Type B pancreatic cell (in vitro differentiated cells): ENCODE measurements at regions not wholly inside any gene's neighbourhood (a gene's known extent, or its start where the extent isn't known, plus 50 kb on each side); places are given as distances from the start of the nearest gene placed in this dataset.

ENCODE experiments used
- DNase-seq: peaks from one replicate; pipeline ENCODE4 v3.0.0; 2021; ENCODE audit warnings: mixed read lengths; ENCODE audit not compliant: unreplicated experiment; ENCODE audit errors: extremely low spot score
- H3K27ac Mint-ChIP-seq: 2 replicates; pipeline ENCODE4 v1.8.0; 2021; ENCODE audit warnings: mild to moderate bottlenecking, mixed read lengths
- H3K27me3 Mint-ChIP-seq: 2 replicates; pipeline ENCODE4 v1.8.0; 2021; ENCODE audit warnings: mixed read lengths
- H3K36me3 Mint-ChIP-seq: 2 replicates; pipeline ENCODE4 v1.8.0; 2021; ENCODE audit warnings: mixed read lengths
- H3K4me1 Mint-ChIP-seq: one replicate; pipeline ENCODE4 v1.8.0; 2021; ENCODE audit warnings: mixed read lengths; ENCODE audit not compliant: unreplicated experiment
- H3K4me3 Mint-ChIP-seq: 2 replicates; pipeline ENCODE4 v1.8.0; 2021; ENCODE audit warnings: mild to moderate bottlenecking, mixed read lengths
- H3K9me3 Mint-ChIP-seq: 2 replicates; pipeline ENCODE4 v1.8.0; 2021; ENCODE audit warnings: mixed read lengths
- TF ChIP-seq, protein P1 (sequence below): fragments of 200-600 bp; sonication (generic); conservative IDR thresholded peaks from 2 replicates; pipeline ENCODE4 v1.5.0; 2021; ENCODE audit warnings: antibody characterized with exemption, mild to moderate bottlenecking

- no peaks in the 10 kb centered on the region for H3K4me1 Mint-ChIP-seq
- H3K36me3 Mint-ChIP-seq = no peaks in the 10 kb centered on the region
Measured at GRCh38 chr5:119991625-119992024, 362.3 kb downstream of the FAM170A start.

GRCh38 chr5:119996128-119996527, 366.8 kb downstream of the FAM170A start:
- Mint-ChIP-seq H3K4me1 (no peaks in the 10 kb centered on the region), H3K36me3 (no peaks in the 10 kb centered on the region), H3K27ac (no peak overlapping the region), H3K27me3 (no peaks in the 10 kb centered on the region), H3K9me3 (no peaks in the 10 kb centered on the region), H3K4me3 (no peak overlapping the region)
- no peak for DNase-seq
- TF ChIP-seq, protein P1, sequence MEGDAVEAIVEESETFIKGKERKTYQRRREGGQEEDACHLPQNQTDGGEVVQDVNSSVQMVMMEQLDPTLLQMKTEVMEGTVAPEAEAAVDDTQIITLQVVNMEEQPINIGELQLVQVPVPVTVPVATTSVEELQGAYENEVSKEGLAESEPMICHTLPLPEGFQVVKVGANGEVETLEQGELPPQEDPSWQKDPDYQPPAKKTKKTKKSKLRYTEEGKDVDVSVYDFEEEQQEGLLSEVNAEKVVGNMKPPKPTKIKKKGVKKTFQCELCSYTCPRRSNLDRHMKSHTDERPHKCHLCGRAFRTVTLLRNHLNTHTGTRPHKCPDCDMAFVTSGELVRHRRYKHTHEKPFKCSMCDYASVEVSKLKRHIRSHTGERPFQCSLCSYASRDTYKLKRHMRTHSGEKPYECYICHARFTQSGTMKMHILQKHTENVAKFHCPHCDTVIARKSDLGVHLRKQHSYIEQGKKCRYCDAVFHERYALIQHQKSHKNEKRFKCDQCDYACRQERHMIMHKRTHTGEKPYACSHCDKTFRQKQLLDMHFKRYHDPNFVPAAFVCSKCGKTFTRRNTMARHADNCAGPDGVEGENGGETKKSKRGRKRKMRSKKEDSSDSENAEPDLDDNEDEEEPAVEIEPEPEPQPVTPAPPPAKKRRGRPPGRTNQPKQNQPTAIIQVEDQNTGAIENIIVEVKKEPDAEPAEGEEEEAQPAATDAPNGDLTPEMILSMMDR = no peak

More at GRCh38 chr5:119991625-119992024, 362.3 kb downstream of the FAM170A start:
- TF ChIP-seq, protein P1 = no peak
- Mint-ChIP-seq H3K27ac (no peak overlapping the region), H3K27me3 (no peaks in the 10 kb centered on the region), H3K9me3 (peaks cover 12% of the 10 kb centered on the region), H3K4me3 (no peak overlapping the region)
- DNase-seq = no peak

DNA sequence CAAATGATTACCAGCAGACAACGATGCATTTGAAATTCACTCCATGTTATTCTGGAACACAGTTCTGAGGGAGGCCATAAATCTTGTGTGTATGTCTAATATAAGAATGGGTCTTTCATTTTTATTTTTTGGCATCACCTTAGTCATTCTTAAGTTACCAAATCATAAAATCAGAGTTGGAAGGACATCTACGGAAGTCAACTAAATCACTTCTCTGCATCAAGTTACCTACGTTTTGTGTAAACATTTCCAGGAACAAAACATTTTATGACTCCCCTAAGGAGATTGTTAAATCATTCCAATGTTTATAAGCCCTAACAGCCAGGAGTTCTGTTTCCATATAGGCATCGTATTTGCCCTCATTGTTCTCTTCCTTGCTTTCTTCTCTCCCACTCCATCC, 378.2 kb downstream of the FAM170A start:
- Mint-ChIP-seq H3K36me3 (no peaks in the 10 kb centered on the region), H3K27me3 (no peaks in the 10 kb centered on the region), H3K4me1 (no peaks in the 10 kb centered on the region), H3K27ac (no peak overlapping the region), H3K4me3 (no peak overlapping the region), H3K9me3 (no peaks in the 10 kb centered on the region)
- TF ChIP-seq, protein P1 = no peak
- DNase-seq = no peak

- DNase-seq = no peak
- H3K4me1 Mint-ChIP-seq = no peaks in the 10 kb centered on the region
- TF ChIP-seq, protein P1 = no peak
- no peaks in the 10 kb centered on the region for H3K27me3 Mint-ChIP-seq
- H3K36me3 Mint-ChIP-seq = no peaks in the 10 kb centered on the region
- H3K9me3 Mint-ChIP-seq = peaks cover 4% of the 10 kb centered on the region
- H3K27ac Mint-ChIP-seq = no peak overlapping the region
- H3K4me3 Mint-ChIP-seq = no peak overlapping the region
Measured at GRCh38 chr5:120012431-120012830, 383.1 kb downstream of the FAM170A start.

- TF ChIP-seq, protein P1 = no peak
- no peak overlapping the region for H3K27ac Mint-ChIP-seq
- no peak for DNase-seq
- peaks cover 4% of the 10 kb centered on the region for H3K9me3 Mint-ChIP-seq
- H3K4me1 Mint-ChIP-seq = no peaks in the 10 kb centered on the region
- H3K27me3 Mint-ChIP-seq = no peaks in the 10 kb centered on the region
- H3K36me3 Mint-ChIP-seq = no peaks in the 10 kb centered on the region
- no peak overlapping the region for H3K4me3 Mint-ChIP-seq
Measured at GRCh38 chr5:120014535-120014934, 385.2 kb downstream of the FAM170A start.
